DOHH2 (cell line): ENCODE measurements at regions not wholly inside any gene's neighbourhood (a gene's known extent, or its start where the extent isn't known, plus 50 kb on each side); places are given as distances from the start of the nearest gene placed in this dataset.

Source experiments
- H3F3A ChIP-seq: fragments of 200-600 bp; sonication (generic), shearing (Covaris generic); 2 replicates; pipeline ENCODE4 v1.6.0; 2016; ENCODE audit warnings: antibody characterized with exemption, mild to moderate bottlenecking; ENCODE audit not compliant: control insufficient read depth, insufficient read depth
- H3K27ac ChIP-seq: fragments of 200-600 bp; sonication (generic); 2 replicates; pipeline ENCODE4 v1.5.1; 2014; ENCODE audit warnings: low read depth, mild to moderate bottlenecking, low read length, moderate library complexity
- H3K27me3 ChIP-seq: fragments of 200-600 bp; sonication (generic); 2 replicates; pipeline ENCODE4 v1.6.1; 2014; ENCODE audit warnings: mild to moderate bottlenecking, low read length, mixed read lengths; ENCODE audit not compliant: control insufficient read depth
- H3K36me3 ChIP-seq: fragments of 200-600 bp; sonication (generic); 2 replicates; pipeline ENCODE4 v1.6.1; 2014; ENCODE audit warnings: mild to moderate bottlenecking, low read length, moderate library complexity, mixed read lengths; ENCODE audit not compliant: control insufficient read depth
- H3K4me1 ChIP-seq: fragments of 200-600 bp; sonication (generic); 2 replicates; pipeline ENCODE4 v1.6.1; 2014; ENCODE audit warnings: mild to moderate bottlenecking, low read length, mixed read lengths; ENCODE audit not compliant: control insufficient read depth
- H3K4me2 ChIP-seq: fragments of 200-600 bp; sonication (generic); 2 replicates; pipeline ENCODE4 v1.6.0; 2014; ENCODE audit warnings: mild to moderate bottlenecking, low read length, moderate library complexity
- H3K4me3 ChIP-seq: fragments of 200-600 bp; sonication (generic); 2 replicates; pipeline ENCODE4 v1.5.1; 2014; ENCODE audit warnings: mild to moderate bottlenecking, low read length, mixed read lengths
- H3K79me2 ChIP-seq: fragments of 200-600 bp; sonication (generic); 2 replicates; pipeline ENCODE4 v1.6.1; 2014; ENCODE audit warnings: mild to moderate bottlenecking, low read length, mixed read lengths; ENCODE audit not compliant: control insufficient read depth
- H3K9me2 ChIP-seq: fragments of 200-600 bp; sonication (generic); replicated peaks from 2 replicates; pipeline ENCODE4 v1.6.1; 2014; ENCODE audit warnings: mild to moderate bottlenecking, low read length, mixed read lengths; ENCODE audit not compliant: control insufficient read depth
- H3K9me3 ChIP-seq: fragments of 200-600 bp; sonication (generic); 2 replicates; pipeline ENCODE4 v1.6.1; 2014; ENCODE audit warnings: antibody characterized with exemption, low read length, mixed read lengths; ENCODE audit not compliant: control insufficient read depth, insufficient read depth
- H4K20me1 ChIP-seq: fragments of 200-600 bp; sonication (generic); 2 replicates; pipeline ENCODE4 v1.6.0; 2014; ENCODE audit warnings: low read depth, mild to moderate bottlenecking, antibody characterized with exemption, low read length, moderate library complexity; ENCODE audit not compliant: control insufficient read depth, insufficient read depth
- CTCF ChIP-seq: fragments of 200-600 bp; sonication (generic); IDR thresholded peaks from one replicate; pipeline ENCODE4 v1.5.1; 2014; ENCODE audit warnings: antibody characterized with exemption, mild to moderate bottlenecking, low read depth, low read length; ENCODE audit not compliant: poor library complexity, severe bottlenecking
- EZH2phosphoT487 ChIP-seq: fragments of 200-600 bp; sonication (generic); IDR thresholded peaks from 2 replicates; pipeline ENCODE4 v1.6.1; 2017; ENCODE audit warnings: borderline replicate concordance, mild to moderate bottlenecking, antibody characterized with exemption, low read length, moderate library complexity, mixed read lengths

GRCh38 chr16:31705371-31705770, 168.2 kb upstream of the ZNF267 start:
- TF ChIP-seq CTCF (no peak), EZH2phosphoT487 (no peak)
- Histone ChIP-seq H3K79me2 (peaks cover 25% of the 10 kb centered on the region), H3K4me3 (no peak overlapping the region), H3K27me3 (no peaks in the 10 kb centered on the region), H3K36me3 (peaks cover 68% of the 10 kb centered on the region), H3K9me2 (no peaks in the 10 kb centered on the region), H3K4me1 (peaks cover 9% of the 10 kb centered on the region), H3F3A (no peaks in the 10 kb centered on the region), H3K4me2 (no peak overlapping the region), H4K20me1 (0 out of 2 replicates have a peak, but pooled peaks cover 5% of the 10 kb centered on the region), H3K9me3 (no peaks in the 10 kb centered on the region), H3K27ac (no peak overlapping the region)

GRCh38 chr16:31706318-31706717, 167.3 kb upstream of the ZNF267 start:
- peaks cover 6% of the 10 kb centered on the region for H3K4me1 ChIP-seq
- H3F3A ChIP-seq = no peaks in the 10 kb centered on the region
- no peaks in the 10 kb centered on the region for H3K9me3 ChIP-seq
- no peak overlapping the region for H3K27ac ChIP-seq
- peaks cover 68% of the 10 kb centered on the region for H3K36me3 ChIP-seq
- no peaks in the 10 kb centered on the region for H3K9me2 ChIP-seq
- H3K79me2 ChIP-seq = peaks cover 16% of the 10 kb centered on the region
- H3K4me3 ChIP-seq = no peak overlapping the region
- H4K20me1 ChIP-seq = 0 out of 2 replicates have a peak, but pooled peaks cover 5% of the 10 kb centered on the region
- no peak overlapping the region for H3K4me2 ChIP-seq
- H3K27me3 ChIP-seq = no peaks in the 10 kb centered on the region
- no peak for TF ChIP-seq CTCF
- no peak for TF ChIP-seq EZH2phosphoT487

GRCh38 chr16:31706925-31707324, 166.7 kb upstream of the ZNF267 start:
- TF ChIP-seq CTCF (no peak), EZH2phosphoT487 (no peak)
- H4K20me1 ChIP-seq = no peaks in the 10 kb centered on the region
- peaks cover 68% of the 10 kb centered on the region for H3K36me3 ChIP-seq
- no peak overlapping the region for H3K27ac ChIP-seq
- H3K9me3 ChIP-seq = no peaks in the 10 kb centered on the region
- no peaks in the 10 kb centered on the region for H3K27me3 ChIP-seq
- no peaks in the 10 kb centered on the region for H3K9me2 ChIP-seq
- no peaks in the 10 kb centered on the region; the same call in 1 of the 2 replicates for H3K4me1 ChIP-seq
- no peak overlapping the region for H3K4me3 ChIP-seq
- H3K79me2 ChIP-seq = peaks cover 10% of the 10 kb centered on the region
- H3F3A ChIP-seq = no peaks in the 10 kb centered on the region
- H3K4me2 ChIP-seq = no peak overlapping the region
